Endothelial cell of umbilical vein (primary cell): ENCODE measurements at regions not wholly inside any gene's neighbourhood (a gene's known extent, or its start where the extent isn't known, plus 50 kb on each side); places are given as distances from the start of the nearest gene placed in this dataset.
"Not testable (repeated sequence)": the region's sequence is repeated elsewhere in the genome, so short reads cannot be mapped to it uniquely, and the experiment has no call there.

ENCODE experiments used
- BruUV-seq: library from RNA; stranded (reverse); fragments of 400-500 nt; replicated peaks from 2 replicates; lab custom pipeline; 2021; lab: Mats Ljungman, UMichigan
- CTCF ChIA-PET: fragments of 300-600, 350-600 bp; sonication (Branson Sonifier 250); formaldehyde crosslinking; loops from one replicate; lab custom pipeline; 2021; ENCODE audit warnings: antibody characterized with exemption, inconsistent platforms; lab: Charles Lee
- POLR2A ChIA-PET: fragments of 300-600, 350-600 bp; sonication (Branson Sonifier 250); formaldehyde crosslinking; loops from one replicate; lab custom pipeline; 2021; ENCODE audit warnings: antibody characterized with exemption, inconsistent platforms; lab: Charles Lee
- DNase-seq: peaks from one replicate; pipeline ENCODE4 v3.0.0-alpha.2; 2011; ENCODE audit warnings: low read depth, low spot score
- FAIRE-seq: peaks from 2 replicates; lab custom pipeline; 2011; peaks lifted over from hg19 to GRCh38; lab: Jason Lieb, UNC
- H2AFZ ChIP-seq: 2 replicates; pipeline ENCODE4 v1.6.0; 2012; ENCODE audit warnings: low read depth, low read length, control low read depth, inconsistent platforms
- H3K27ac ChIP-seq: 2 replicates; pipeline ENCODE4 v1.5.1; 2011; ENCODE audit warnings: low read depth, mild to moderate bottlenecking, control low read depth, low read length, moderate library complexity; ENCODE audit not compliant: insufficient read depth
- H3K27me3 ChIP-seq, 2 experiments: 2 replicates each; pipeline versions ENCODE4 v1.6.0 to v1.6.1; 2011; ENCODE audit warnings: low read length in 2 of 2, mixed read lengths in 1 of 2; ENCODE audit not compliant: control insufficient read depth in 2 of 2, insufficient read depth in 2 of 2
- H3K36me3 ChIP-seq, 2 experiments: 2 replicates in 1 of 2; 3 replicates in 1 of 2; pipeline ENCODE4 v1.5.1; 2011; ENCODE audit warnings: low read length in 2 of 2, mild to moderate bottlenecking in 1 of 2, moderate library complexity in 1 of 2; ENCODE audit not compliant: control insufficient read depth in 2 of 2, insufficient read depth in 2 of 2; ENCODE audit errors: extremely low read depth in 1 of 2
- H3K4me1 ChIP-seq: 3 replicates; pipeline ENCODE4 v1.5.1; 2011; ENCODE audit warnings: mild to moderate bottlenecking, low read length; ENCODE audit not compliant: control insufficient read depth, insufficient read depth; ENCODE audit errors: extremely low read depth
- H3K4me2 ChIP-seq: 2 replicates; pipeline ENCODE4 v1.6.1; 2011; ENCODE audit warnings: low read length, control low read depth, mixed read lengths; ENCODE audit not compliant: insufficient read depth
- H3K4me3 ChIP-seq, 3 experiments: fragments of 200-600 bp in 1 of 3; sonication (generic), shearing (Covaris generic) in 1 of 3; replicated peaks in 1 of 3; 2 replicates each; pipeline ENCODE4 v1.5.1; 2011 to 2016; ENCODE audit warnings: control low read depth in 3 of 3, low read length in 3 of 3, mild to moderate bottlenecking in 2 of 3, inconsistent platforms in 1 of 3, low read depth in 1 of 3, moderate library complexity in 1 of 3; ENCODE audit not compliant: insufficient read depth in 1 of 3
- H3K79me2 ChIP-seq: 2 replicates; pipeline ENCODE4 v1.6.0; 2012; ENCODE audit warnings: low read length, inconsistent platforms; ENCODE audit not compliant: control insufficient read depth, insufficient read depth
- H3K9ac ChIP-seq: replicated peaks from 2 replicates; pipeline ENCODE3; 2011; ENCODE audit warnings: low read length, control low read depth; ENCODE audit not compliant: insufficient read depth; ENCODE audit errors: extremely low read depth
- H3K9me1 ChIP-seq: replicated peaks from 3 replicates; pipeline ENCODE4 v1.6.0; 2011; ENCODE audit warnings: mild to moderate bottlenecking, low read length; ENCODE audit not compliant: control insufficient read depth, insufficient read depth; ENCODE audit errors: extremely low read depth
- H3K9me3 ChIP-seq: replicated peaks from 2 replicates; pipeline ENCODE4 v1.5.1; 2012; ENCODE audit warnings: low read length, inconsistent platforms; ENCODE audit not compliant: control insufficient read depth, insufficient read depth
- H4K20me1 ChIP-seq: replicated peaks from 2 replicates; pipeline ENCODE3; 2011; ENCODE audit warnings: mild to moderate bottlenecking, low read length; ENCODE audit not compliant: control insufficient read depth, insufficient read depth; ENCODE audit errors: extremely low read depth
- EZH2 ChIP-seq: IDR thresholded peaks from 2 replicates; pipeline ENCODE4 v1.6.1; 2012; ENCODE audit warnings: borderline replicate concordance, low read depth, mild to moderate bottlenecking, moderate library complexity, low read length, inconsistent platforms; ENCODE audit not compliant: severe bottlenecking
- FOS ChIP-seq: IDR thresholded peaks from 2 replicates; pipeline ENCODE4 v1.6.1; 2011; ENCODE audit warnings: mild to moderate bottlenecking, low read length, moderate library complexity, borderline replicate concordance; ENCODE audit not compliant: insufficient read depth
- GATA2 ChIP-seq: IDR thresholded peaks from 2 replicates; pipeline ENCODE4 v1.7.0; 2011; ENCODE audit warnings: low read depth, mild to moderate bottlenecking, moderate library complexity, mixed read lengths, low read length; ENCODE audit not compliant: insufficient read length, insufficient read depth
- JUN ChIP-seq: IDR thresholded peaks from 2 replicates; pipeline ENCODE4 v1.6.1; 2011; ENCODE audit warnings: borderline replicate concordance, low read depth; ENCODE audit not compliant: insufficient read length, insufficient read depth
- MYC ChIP-seq: IDR thresholded peaks from one replicate; pipeline ENCODE4 v1.6.1; 2011; ENCODE audit warnings: mild to moderate bottlenecking, low read depth, low read length
- POLR2A ChIP-seq: IDR thresholded peaks from 2 replicates; pipeline ENCODE4 v1.6.1; 2012; ENCODE audit warnings: low read depth, mild to moderate bottlenecking, control low read depth, low read length
- POLR2AphosphoS5 ChIP-seq: IDR thresholded peaks from 2 replicates; pipeline ENCODE4 v1.6.1; 2012; ENCODE audit warnings: low read depth, mild to moderate bottlenecking, control low read depth, low read length, moderate library complexity; ENCODE audit not compliant: insufficient read depth
- dilution Hi-C: fragments of 300-500 bp; cut with MboI; formaldehyde crosslinking; loops from one replicate; pipeline ENCODE4 v1.15.0; 2019; ENCODE audit warnings: low sequenced_read_pairs; ENCODE audit not compliant: extremely low pct_ligation_motif_present
- intact Hi-C: fragments of 100-400 bp; cut with micrococcal nuclease; formaldehyde crosslinking; loops from one replicate; pipeline ENCODE4 v1.10.0; 2022
- TF ChIP-seq, protein P1 (sequence below): IDR thresholded peaks from 2 replicates; pipeline ENCODE4 v1.6.1; 2011; ENCODE audit not compliant: insufficient read depth, insufficient read length
- TF ChIP-seq, protein P2 (sequence below), 2 donors: IDR thresholded peaks; 1 replicate in 1 of 2; 2 replicates in 1 of 2; pipeline ENCODE4 v1.5.1; 2011; ENCODE audit warnings: low read length in 2 of 2, mild to moderate bottlenecking in 2 of 2, moderate library complexity in 2 of 2, control low read depth in 1 of 2, inconsistent platforms in 1 of 2, low read depth in 1 of 2; ENCODE audit not compliant: insufficient read depth in 1 of 2; ENCODE audit errors: extremely low read depth in 1 of 2

- no peaks in the 10 kb centered on the region for H3K36me3 ChIP-seq
- H3K9me1 ChIP-seq, result no peaks in the 10 kb centered on the region
- BruUV-seq, result no TSS peak
- H3K27me3 ChIP-seq, result no peaks in the 10 kb centered on the region
- POLR2A ChIA-PET, result no interaction called here
- DNase-seq (no peak), FAIRE-seq (no peak)
- no peaks in the 10 kb centered on the region for H3K4me1 ChIP-seq
- TF ChIP-seq EZH2 (no peak), FOS (no peak), POLR2A (no peak), MYC (no peak), JUN (no peak), POLR2AphosphoS5 (no peak), GATA2 (no peak)
- TF ChIP-seq, protein P1, sequence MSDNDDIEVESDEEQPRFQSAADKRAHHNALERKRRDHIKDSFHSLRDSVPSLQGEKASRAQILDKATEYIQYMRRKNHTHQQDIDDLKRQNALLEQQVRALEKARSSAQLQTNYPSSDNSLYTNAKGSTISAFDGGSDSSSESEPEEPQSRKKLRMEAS, result no peak
- TF ChIP-seq, protein P2, sequence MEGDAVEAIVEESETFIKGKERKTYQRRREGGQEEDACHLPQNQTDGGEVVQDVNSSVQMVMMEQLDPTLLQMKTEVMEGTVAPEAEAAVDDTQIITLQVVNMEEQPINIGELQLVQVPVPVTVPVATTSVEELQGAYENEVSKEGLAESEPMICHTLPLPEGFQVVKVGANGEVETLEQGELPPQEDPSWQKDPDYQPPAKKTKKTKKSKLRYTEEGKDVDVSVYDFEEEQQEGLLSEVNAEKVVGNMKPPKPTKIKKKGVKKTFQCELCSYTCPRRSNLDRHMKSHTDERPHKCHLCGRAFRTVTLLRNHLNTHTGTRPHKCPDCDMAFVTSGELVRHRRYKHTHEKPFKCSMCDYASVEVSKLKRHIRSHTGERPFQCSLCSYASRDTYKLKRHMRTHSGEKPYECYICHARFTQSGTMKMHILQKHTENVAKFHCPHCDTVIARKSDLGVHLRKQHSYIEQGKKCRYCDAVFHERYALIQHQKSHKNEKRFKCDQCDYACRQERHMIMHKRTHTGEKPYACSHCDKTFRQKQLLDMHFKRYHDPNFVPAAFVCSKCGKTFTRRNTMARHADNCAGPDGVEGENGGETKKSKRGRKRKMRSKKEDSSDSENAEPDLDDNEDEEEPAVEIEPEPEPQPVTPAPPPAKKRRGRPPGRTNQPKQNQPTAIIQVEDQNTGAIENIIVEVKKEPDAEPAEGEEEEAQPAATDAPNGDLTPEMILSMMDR (IDR thresholded peaks at IDR 0.05; ENCODE audit: extremely low read depth in 1 of 2, insufficient read depth in 1 of 2, low read depth in 1 of 2, low read length in 2 of 2), result no peak
- no peak overlapping the region for H3K9ac ChIP-seq
- no peak overlapping the region for H3K27ac ChIP-seq
- H3K4me2 ChIP-seq, result no peak overlapping the region
- no peak overlapping the region for H2AFZ ChIP-seq
- H3K79me2 ChIP-seq, result no peaks in the 10 kb centered on the region
- CTCF ChIA-PET, result no interaction called here
- intact Hi-C loops, result no loop called here
- no peak overlapping the region for H3K4me3 ChIP-seq
- dilution Hi-C loops, result no loop called here
- no peaks in the 10 kb centered on the region for H4K20me1 ChIP-seq
- no peaks in the 10 kb centered on the region for H3K9me3 ChIP-seq
Observed at GRCh38 chr1:213704941-213705340, 282.8 kb upstream of the PROX1 start.

DNA sequence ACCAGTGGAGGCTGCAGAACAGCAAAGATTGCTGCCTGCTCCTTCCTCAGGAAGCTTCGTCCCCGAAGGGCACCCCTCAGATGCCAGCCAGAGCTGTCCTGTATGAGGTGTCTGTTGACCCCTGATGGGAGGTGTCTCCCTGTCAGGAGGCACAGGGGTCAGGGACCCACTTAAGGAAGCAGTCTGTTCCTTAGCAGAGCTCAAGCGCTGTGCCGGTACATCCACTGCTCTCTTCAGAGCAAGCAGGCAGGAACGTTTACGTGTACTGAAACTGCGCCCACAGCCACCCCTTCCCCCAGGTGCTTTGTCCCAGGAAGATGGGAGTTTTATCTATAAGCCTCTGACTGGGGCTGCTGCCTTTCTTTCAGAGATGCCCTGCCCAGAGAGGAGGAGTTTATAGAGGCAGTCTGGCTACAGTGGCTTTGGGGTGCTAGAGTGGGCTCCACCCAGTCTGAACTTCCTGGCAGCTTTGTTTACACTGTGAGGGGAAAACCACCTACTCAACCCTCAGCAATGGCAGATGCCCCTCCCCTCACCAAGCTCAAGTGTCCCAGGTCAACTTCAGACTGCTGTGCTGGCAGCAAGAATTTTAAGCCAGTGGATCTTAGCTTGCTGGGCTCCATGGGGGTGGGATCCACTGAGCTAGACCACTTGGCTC is 275.8 kb upstream of the PROX1 start:
- H3K4me1 ChIP-seq, H3K4me2 ChIP-seq, BruUV-seq, H4K20me1 ChIP-seq, FAIRE-seq, DNase-seq, CTCF ChIA-PET, dilution Hi-C loops, H3K9ac ChIP-seq, POLR2A ChIA-PET, H3K36me3 ChIP-seq, H3K27ac ChIP-seq, H3K9me1 ChIP-seq, H3K27me3 ChIP-seq, intact Hi-C loops, H3K4me3 ChIP-seq, H3K79me2 ChIP-seq, H2AFZ ChIP-seq, H3K9me3 ChIP-seq: not testable (repeated sequence)
